GM19324 (cell line): ENCODE measurements at regions not wholly inside any gene's neighbourhood (a gene's known extent, or its start where the extent isn't known, plus 50 kb on each side); places are given as distances from the start of the nearest gene placed in this dataset.

Experiments
- ATAC-seq: cut with Tn5 transposase; IDR thresholded peaks from one replicate; pipeline ENCODE4 v1.9.1; 2021; ENCODE audit warnings: mild to moderate bottlenecking, moderate library complexity; ENCODE audit not compliant: unreplicated experiment, low FRiP score

- ATAC-seq, result no peak
Measured at GRCh38 chr9:1460143-1460769, 410.1 kb downstream of the DMRT2 start.

GRCh38 chr9:1461812-1462211 is 411.7 kb downstream of the DMRT2 start:
- ATAC-seq, result no peak

GRCh38 chr9:1462626-1463308 is 412.6 kb downstream of the DMRT2 start:
- no peak for ATAC-seq

GRCh38 chr9:1469996-1470395 is 419.8 kb downstream of the DMRT2 start:
- peak; percentile 76 for ATAC-seq

GRCh38 chr9:1473956-1474634 is 423.9 kb downstream of the DMRT2 start:
- ATAC-seq, result no peak

- ATAC-seq, result no peak
Measured at GRCh38 chr9:1474671-1475070, 424.5 kb downstream of the DMRT2 start.

GRCh38 chr9:1490341-1491232 is 440.4 kb downstream of the DMRT2 start:
- ATAC-seq, result no peak

GRCh38 chr9:1492156-1492555 is 442.0 kb downstream of the DMRT2 start:
- no peak for ATAC-seq

- no peak for ATAC-seq
Measured at GRCh38 chr9:1495282-1496030, 445.3 kb downstream of the DMRT2 start.

- ATAC-seq, result no peak
Measured at GRCh38 chr9:1505489-1505888, 455.3 kb downstream of the DMRT2 start.

GRCh38 chr9:1510712-1511111 is 460.6 kb downstream of the DMRT2 start:
- ATAC-seq, result no peak

GRCh38 chr9:1513105-1513504 is 462.9 kb downstream of the DMRT2 start:
- ATAC-seq, result no peak

GRCh38 chr9:1514250-1514649 is 464.1 kb downstream of the DMRT2 start:
- ATAC-seq, result no peak

- no peak for ATAC-seq
Measured at GRCh38 chr9:1514776-1515363, 464.7 kb downstream of the DMRT2 start.

GRCh38 chr9:1515557-1515956 is 465.4 kb downstream of the DMRT2 start:
- no peak for ATAC-seq

GRCh38 chr9:1521547-1521946 is 471.4 kb downstream of the DMRT2 start:
- no peak for ATAC-seq

GRCh38 chr9:1522219-1522767 is 472.1 kb downstream of the DMRT2 start:
- no peak for ATAC-seq

GRCh38 chr9:1528456-1528855 is 478.3 kb downstream of the DMRT2 start:
- no peak for ATAC-seq

- ATAC-seq, result no peak
Measured at GRCh38 chr9:1530696-1531095, 480.5 kb downstream of the DMRT2 start.
